GM12872 (cell line): ENCODE measurements at regions not wholly inside any gene's neighbourhood (a gene's known extent, or its start where the extent isn't known, plus 50 kb on each side); places are given as distances from the start of the nearest gene placed in this dataset.

Experiments
- CTCF ChIP-seq: IDR thresholded peaks from 3 replicates; pipeline ENCODE4 v1.5.1; 2011; ENCODE audit warnings: low read depth, mild to moderate bottlenecking, low read length, moderate library complexity; ENCODE audit not compliant: insufficient read depth

- no peak for TF ChIP-seq CTCF
Measured at GRCh38 chr2:207248702-207249377, 83.1 kb upstream of the KLF7 start.

GRCh38 chr2:207251022-207251421 is 85.3 kb upstream of the KLF7 start:
- no peak for TF ChIP-seq CTCF

DNA sequence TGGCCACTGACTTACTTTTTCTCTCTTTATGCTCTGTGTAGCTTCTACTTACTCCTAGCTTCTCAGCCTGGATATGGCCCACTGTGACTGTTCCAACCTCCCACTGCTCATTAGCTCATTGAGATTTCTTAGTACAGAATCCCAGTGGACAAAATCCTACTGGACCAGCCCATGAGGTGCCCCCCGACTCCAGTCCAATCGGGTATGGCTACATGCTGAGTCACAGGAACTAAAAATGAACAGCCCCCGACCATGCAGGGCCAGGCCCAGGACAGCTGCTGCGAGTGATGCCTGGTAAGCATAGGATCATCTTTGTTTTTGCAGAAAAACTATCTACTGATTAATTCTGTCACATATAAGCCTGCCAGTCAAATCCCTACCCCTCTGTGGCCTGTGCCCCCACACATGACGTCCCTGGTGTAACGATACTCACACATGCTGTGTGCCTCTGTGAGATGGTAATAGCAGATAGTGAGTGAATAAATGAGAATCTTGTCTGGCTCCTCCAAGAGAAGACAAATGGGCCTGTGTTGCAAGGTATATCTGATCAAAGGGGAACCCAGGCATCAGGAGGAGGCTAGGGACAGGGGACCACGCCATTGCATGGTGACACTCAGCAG is 85.9 kb upstream of the KLF7 start:
- no peak for TF ChIP-seq CTCF

DNA sequence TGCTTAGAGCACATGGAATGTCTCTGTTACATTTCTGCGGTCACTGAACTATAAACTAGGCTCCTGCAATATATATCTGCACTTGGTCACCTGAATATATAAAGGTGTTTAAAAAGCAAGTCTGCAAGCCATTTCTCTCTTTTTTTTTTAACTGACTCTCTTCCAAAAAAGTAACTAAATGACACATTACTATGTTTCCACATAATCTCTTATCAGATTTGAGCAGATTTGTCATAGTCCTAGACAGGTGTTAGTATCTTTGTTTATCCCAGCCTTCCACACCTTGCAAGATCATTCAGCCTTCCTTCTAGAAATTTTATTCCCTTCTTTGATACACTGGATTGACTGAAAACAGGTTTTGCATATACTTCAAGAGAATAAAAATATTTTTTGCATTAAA is 86.7 kb upstream of the KLF7 start:
- TF ChIP-seq CTCF: no peak

- TF ChIP-seq CTCF: no peak
Measured at GRCh38 chr2:207252979-207253645, 87.4 kb upstream of the KLF7 start.

- TF ChIP-seq CTCF: no peak
Measured at GRCh38 chr2:207253666-207254345, 88.1 kb upstream of the KLF7 start.
